IMR-90 (cell line): ENCODE measurements at regions not wholly inside any gene's neighbourhood (a gene's known extent, or its start where the extent isn't known, plus 50 kb on each side); places are given as distances from the start of the nearest gene placed in this dataset.

Source experiments
- CEBPB ChIP-seq: IDR thresholded peaks from 2 replicates; pipeline ENCODE4 v1.6.1; 2012; ENCODE audit warnings: low read depth, low read length, improper control_type of control experiment
- CTCF ChIP-seq: conservative IDR thresholded peaks from 2 replicates; pipeline ENCODE4 v1.5.1; 2012; ENCODE audit warnings: mild to moderate bottlenecking, low read depth, low read length, improper control_type of control experiment
- MAFK ChIP-seq: IDR thresholded peaks from 2 replicates; pipeline ENCODE4 v1.6.1; 2012; ENCODE audit warnings: low read depth, low read length, improper control_type of control experiment
- MXI1 ChIP-seq: IDR thresholded peaks from 2 replicates; pipeline ENCODE4 v1.6.1; 2012; ENCODE audit warnings: low read depth, mild to moderate bottlenecking, low read length, moderate library complexity, borderline replicate concordance
- POLR2A ChIP-seq: IDR thresholded peaks from 2 replicates; pipeline ENCODE4 v1.6.1; 2012; ENCODE audit warnings: mild to moderate bottlenecking, low read depth, low read length
- SMC3 ChIP-seq: fragments of 150-350 bp; IDR thresholded peaks from 2 replicates; pipeline ENCODE4 v1.6.1; 2016; ENCODE audit warnings: low read depth, mild to moderate bottlenecking, antibody characterized with exemption, low read length, moderate library complexity
- USF2 ChIP-seq: fragments of 150-350 bp; IDR thresholded peaks from 2 replicates; pipeline ENCODE4 v1.6.1; 2017; ENCODE audit warnings: mild to moderate bottlenecking, antibody characterized with exemption, low read length, low read depth

- TF ChIP-seq MAFK: no peak
- TF ChIP-seq CTCF: no peak
- no peak for TF ChIP-seq MXI1
- no peak for TF ChIP-seq CEBPB
- TF ChIP-seq POLR2A: no peak
- no peak for TF ChIP-seq SMC3
- TF ChIP-seq USF2: no peak
These were observed 67.0 kb downstream of the DDX53 start for GRCh38 chrX:23066588-23067281.
